ENCODE measurements at regions not wholly inside any gene's neighbourhood (a gene's known extent, or its start where the extent isn't known, plus 50 kb on each side); places are given as distances from the start of the nearest gene placed in this dataset.

- TF ChIP-seq POLR2AphosphoS5 (IDR thresholded peaks at IDR 0.05) = no peak
- TF ChIP-seq CTCF (IDR thresholded peaks at IDR 0.05 in 8 of 11, conservative IDR thresholded peaks at IDR 0.05 in 3 of 11) = no peak
- no peak for TF ChIP-seq POLR2A (IDR thresholded peaks at IDR 0.05)
Measured at GRCh38 chr10:121129266-121129665, 278.1 kb downstream of the WDR11 start.
